Panc1 (cell line): ENCODE measurements at regions not wholly inside any gene's neighbourhood (a gene's known extent, or its start where the extent isn't known, plus 50 kb on each side); places are given as distances from the start of the nearest gene placed in this dataset.

Source experiments
- ATAC-seq: fragments of 200-7000 bp; cut with Tn5 transposase; 2 replicates; pipeline ENCODE4 v1.9.1; 2020; ENCODE audit warnings: mild to moderate bottlenecking, moderate library complexity
- BruUV-seq: library from RNA; stranded (reverse); fragments of 400-500 nt; replicated peaks from 2 replicates; lab custom pipeline; 2021; lab: Mats Ljungman, UMichigan
- CTCF ChIA-PET: fragments of 300-600 bp; sonication (Branson Sonifier 250); formaldehyde crosslinking; loops from one replicate; lab custom pipeline; 2022; ENCODE audit warnings: antibody characterized with exemption; lab: Charles Lee
- POLR2A ChIA-PET: fragments of 300-600 bp; sonication (Branson Sonifier 250); formaldehyde crosslinking; loops from one replicate; lab custom pipeline; 2022; ENCODE audit warnings: antibody characterized with exemption; lab: Charles Lee
- DNase-seq: peaks from one replicate; pipeline ENCODE4 v3.0.0-alpha.2; 2010; ENCODE audit warnings: low read depth, low spot score
- H3K27ac ChIP-seq: 2 replicates; pipeline ENCODE4 v1.5.1; 2011; ENCODE audit warnings: mild to moderate bottlenecking, low read length, inconsistent platforms
- H3K27me3 ChIP-seq: fragments of 200-500 bp; sonication (Bioruptor generic); 2 replicates; pipeline ENCODE4 v1.6.0; 2014; ENCODE audit warnings: low read length, inconsistent platforms; ENCODE audit not compliant: control insufficient read depth, insufficient read depth
- H3K36me3 ChIP-seq: fragments of 200-500 bp; sonication (Bioruptor generic); 2 replicates; pipeline ENCODE4 v1.5.1; 2014; ENCODE audit warnings: inconsistent platforms, mild to moderate bottlenecking, low read length, moderate library complexity; ENCODE audit not compliant: control insufficient read depth, insufficient read depth
- H3K4me1 ChIP-seq: 2 replicates; pipeline ENCODE4 v1.5.1; 2011; ENCODE audit warnings: inconsistent platforms, mild to moderate bottlenecking, low read length, moderate library complexity; ENCODE audit not compliant: control insufficient read depth, insufficient read depth
- H3K4me3 ChIP-seq, 2 experiments: 2 replicates each; pipeline ENCODE4 v1.5.1; 2011 to 2012; ENCODE audit warnings: low read depth in 2 of 2, low read length in 2 of 2, mild to moderate bottlenecking in 2 of 2, inconsistent platforms in 1 of 2, moderate library complexity in 1 of 2
- H3K9me3 ChIP-seq: fragments of 200-500 bp; sonication (Bioruptor generic); 2 replicates; pipeline ENCODE4 v1.5.1; 2014; ENCODE audit warnings: low read depth, mild to moderate bottlenecking, inconsistent platforms, low read length, moderate library complexity; ENCODE audit not compliant: control insufficient read depth, insufficient read depth
- POLR2AphosphoS5 ChIP-seq: IDR thresholded peaks from 2 replicates; pipeline ENCODE4 v1.6.1; 2012; ENCODE audit warnings: mild to moderate bottlenecking, low read depth, low read length, moderate library complexity
- REST ChIP-seq, 2 experiments: IDR thresholded peaks; 2 replicates each; pipeline ENCODE4 v1.6.1; 2011 to 2012; ENCODE audit warnings: low read depth in 2 of 2, control low read depth in 1 of 2, low read length in 1 of 2, mild to moderate bottlenecking in 1 of 2, moderate library complexity in 1 of 2; ENCODE audit not compliant: insufficient read depth in 1 of 2
- SIN3A ChIP-seq: IDR thresholded peaks from 2 replicates; pipeline ENCODE4 v1.6.1; 2012; ENCODE audit warnings: low read depth, mild to moderate bottlenecking, low read length, moderate library complexity, borderline replicate concordance; ENCODE audit not compliant: insufficient read depth
- TCF7L2 ChIP-seq: IDR thresholded peaks from 2 replicates; pipeline ENCODE4 v1.6.1; 2011; ENCODE audit warnings: mild to moderate bottlenecking, low read depth, low read length, inconsistent platforms
- in situ Hi-C: cut with HindIII; loops from 2 replicates; pipeline ENCODE4 v1.10.0; 2016; ENCODE audit warnings: low sequenced_read_pairs, low pct_unique_long_range_greater_than_20kb
- intact Hi-C: fragments of 100-400 bp; cut with micrococcal nuclease; formaldehyde crosslinking; loops from one replicate; pipeline ENCODE4 v1.10.0; 2022; ENCODE audit not compliant: unreplicated experiment
- TF ChIP-seq, protein P1 (sequence below): fragments of 450-650 bp; IDR thresholded peaks from 2 replicates; pipeline ENCODE4 v1.5.1; 2017; ENCODE audit warnings: mild to moderate bottlenecking

DNA sequence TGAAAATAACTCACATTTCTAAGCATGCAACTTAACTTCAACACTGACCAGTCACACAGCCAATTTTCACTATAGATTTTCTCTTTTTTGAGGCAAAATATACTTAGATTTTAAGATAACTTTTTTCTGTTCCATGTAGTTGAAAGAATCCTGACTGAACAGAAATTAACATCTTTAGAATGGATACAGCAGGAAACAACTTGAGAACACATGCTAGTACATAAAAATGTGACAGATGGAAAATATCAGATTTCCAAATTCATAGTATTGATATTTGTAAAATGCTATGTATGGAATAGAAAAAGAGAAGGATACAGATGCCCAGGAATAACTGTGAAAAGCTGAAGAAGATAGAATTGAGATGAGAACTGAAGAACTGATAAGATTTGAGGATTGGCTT lies 1270.6 kb downstream of the KCNT2 start:
- no peak for DNase-seq
- CTCF ChIA-PET = no interaction called here
- Histone ChIP-seq H3K9me3 (0 out of 2 replicates have a peak, but pooled peaks cover 3% of the 10 kb centered on the region), H3K36me3 (no peaks in the 10 kb centered on the region), H3K27me3 (no peaks in the 10 kb centered on the region), H3K4me3 (no peak overlapping the region), H3K4me1 (no peaks in the 10 kb centered on the region), H3K27ac (no peak overlapping the region)
- TF ChIP-seq POLR2AphosphoS5 = no peak
- no peak for TF ChIP-seq TCF7L2
- TF ChIP-seq REST (IDR thresholded peaks at IDR 0.05; ENCODE audit: insufficient read depth in 1 of 2, low read depth in 2 of 2, low read length in 1 of 2) = no peak
- TF ChIP-seq, protein P1, sequence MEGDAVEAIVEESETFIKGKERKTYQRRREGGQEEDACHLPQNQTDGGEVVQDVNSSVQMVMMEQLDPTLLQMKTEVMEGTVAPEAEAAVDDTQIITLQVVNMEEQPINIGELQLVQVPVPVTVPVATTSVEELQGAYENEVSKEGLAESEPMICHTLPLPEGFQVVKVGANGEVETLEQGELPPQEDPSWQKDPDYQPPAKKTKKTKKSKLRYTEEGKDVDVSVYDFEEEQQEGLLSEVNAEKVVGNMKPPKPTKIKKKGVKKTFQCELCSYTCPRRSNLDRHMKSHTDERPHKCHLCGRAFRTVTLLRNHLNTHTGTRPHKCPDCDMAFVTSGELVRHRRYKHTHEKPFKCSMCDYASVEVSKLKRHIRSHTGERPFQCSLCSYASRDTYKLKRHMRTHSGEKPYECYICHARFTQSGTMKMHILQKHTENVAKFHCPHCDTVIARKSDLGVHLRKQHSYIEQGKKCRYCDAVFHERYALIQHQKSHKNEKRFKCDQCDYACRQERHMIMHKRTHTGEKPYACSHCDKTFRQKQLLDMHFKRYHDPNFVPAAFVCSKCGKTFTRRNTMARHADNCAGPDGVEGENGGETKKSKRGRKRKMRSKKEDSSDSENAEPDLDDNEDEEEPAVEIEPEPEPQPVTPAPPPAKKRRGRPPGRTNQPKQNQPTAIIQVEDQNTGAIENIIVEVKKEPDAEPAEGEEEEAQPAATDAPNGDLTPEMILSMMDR = no peak
- TF ChIP-seq SIN3A = no peak
- intact Hi-C loops (no loop called here), in situ Hi-C loops (no loop called here)
- POLR2A ChIA-PET = no interaction called here
- no peak for ATAC-seq
- no TSS peak for BruUV-seq

GRCh38 chr1:195336812-195337211 lies 1271.4 kb downstream of the KCNT2 start:
- H3K4me1 ChIP-seq = no peaks in the 10 kb centered on the region
- ChIA-PET POLR2A (interaction anchor here (0.6 kb wide), 1 partner anchor 98 kb away, joined by 3 read pairs; no protein-coding TSS in a partner anchor), CTCF (no interaction called here)
- intact Hi-C loops = no loop called here
- BruUV-seq = no TSS peak
- no peaks in the 10 kb centered on the region for H3K27me3 ChIP-seq
- no peak for TF ChIP-seq TCF7L2
- TF ChIP-seq, protein P1 = no peak
- no peak for TF ChIP-seq REST (IDR thresholded peaks at IDR 0.05; ENCODE audit: insufficient read depth in 1 of 2, low read depth in 2 of 2, low read length in 1 of 2)
- TF ChIP-seq SIN3A = no peak
- no peak for TF ChIP-seq POLR2AphosphoS5
- ATAC-seq (no peak), DNase-seq (no peak)
- no peak overlapping the region for H3K4me3 ChIP-seq
- in situ Hi-C loops = no loop called here
- no peak overlapping the region for H3K27ac ChIP-seq
- 0 out of 2 replicates have a peak, but pooled peaks cover 3% of the 10 kb centered on the region for H3K9me3 ChIP-seq
- no peaks in the 10 kb centered on the region for H3K36me3 ChIP-seq
